IPS DF 19.7 (cell line): ENCODE measurements at regions not wholly inside any gene's neighbourhood (a gene's known extent, or its start where the extent isn't known, plus 50 kb on each side); places are given as distances from the start of the nearest gene placed in this dataset.

ENCODE experiments used
- DNase-seq: peaks from one replicate; pipeline ENCODE4 v3.0.0-alpha.2; 2013; ENCODE audit warnings: low read depth, low spot score

DNA sequence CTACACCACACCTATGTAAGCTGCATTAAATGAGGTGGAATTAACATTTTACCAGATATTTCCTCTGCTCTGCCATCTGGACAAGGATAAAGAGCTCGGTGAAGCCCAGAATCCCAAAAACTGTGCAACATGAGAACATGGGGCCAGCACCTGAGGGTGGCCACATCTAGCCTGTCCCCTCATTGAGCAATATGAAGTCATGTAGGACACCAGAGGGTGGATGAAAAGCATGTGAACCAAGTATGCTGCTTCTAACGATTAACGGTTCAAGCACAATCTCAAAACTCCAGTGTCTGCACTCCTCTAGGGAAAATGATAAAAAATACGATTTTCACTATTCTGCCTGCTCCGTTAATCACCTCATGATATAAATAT, 545.8 kb downstream of the EBF1 start:
- DNase-seq = no peak

DNA sequence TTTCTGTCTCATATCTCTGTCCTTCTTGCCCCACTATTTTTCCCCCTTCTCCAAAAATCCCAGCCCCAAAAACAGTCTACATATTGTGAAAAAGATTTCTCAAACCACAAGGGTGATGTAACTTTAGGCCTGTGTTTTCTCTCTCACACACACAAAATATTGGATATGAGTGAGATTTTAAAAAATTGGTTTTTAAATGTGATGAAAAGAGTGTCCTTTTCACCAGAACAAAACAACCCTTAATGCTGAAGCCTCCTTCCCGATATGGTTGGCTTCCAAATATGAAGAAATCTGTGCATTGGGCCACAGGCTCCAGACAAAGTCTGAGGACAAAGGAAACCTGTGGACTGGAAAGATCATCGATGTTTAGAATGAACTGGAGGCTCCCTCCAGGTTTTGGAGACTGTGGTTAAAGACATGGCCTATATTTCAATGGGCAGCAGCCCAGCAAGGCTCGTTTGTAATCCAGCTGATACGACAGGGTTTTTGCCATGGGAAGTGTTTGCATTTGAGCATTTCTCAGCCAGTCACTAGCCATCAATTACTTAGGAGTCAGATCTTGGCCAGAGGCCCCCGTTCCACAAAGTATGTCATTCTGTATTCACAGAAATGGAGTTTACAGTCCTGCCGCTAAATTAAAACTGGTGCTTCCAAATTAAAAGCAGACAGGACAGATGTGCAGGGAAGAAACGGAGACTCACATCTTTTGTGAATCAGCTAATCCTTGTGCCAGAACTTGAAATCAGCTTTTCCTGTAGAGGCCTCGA, 546.3 kb downstream of the EBF1 start:
- DNase-seq = no peak

GRCh38 chr5:158552241-158552640, 547.5 kb downstream of the EBF1 start:
- no peak for DNase-seq

- DNase-seq = no peak
Observed at GRCh38 chr5:158549311-158549710, 550.4 kb downstream of the EBF1 start.

DNA sequence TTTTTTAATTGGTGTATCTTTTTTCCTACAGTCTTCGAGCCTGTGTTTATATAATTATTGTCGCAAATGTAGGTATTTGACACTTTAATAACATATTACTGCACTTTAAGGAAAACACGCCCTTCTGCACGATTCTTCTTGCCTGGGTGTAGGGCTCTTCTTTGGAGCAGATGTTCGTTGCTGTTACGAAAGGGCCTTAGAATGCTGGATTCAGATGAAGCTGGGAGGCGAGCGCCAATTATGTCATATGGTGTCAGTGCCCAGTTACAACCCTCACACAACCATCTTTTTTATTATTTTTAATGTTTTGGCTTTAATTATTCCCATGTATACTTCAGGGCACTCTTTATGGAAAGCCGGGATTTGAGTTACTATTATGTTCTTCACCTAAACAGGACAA, 553.0 kb downstream of the EBF1 start:
- DNase-seq = no peak

GRCh38 chr5:158545949-158546530, 553.7 kb downstream of the EBF1 start:
- no peak for DNase-seq

DNA sequence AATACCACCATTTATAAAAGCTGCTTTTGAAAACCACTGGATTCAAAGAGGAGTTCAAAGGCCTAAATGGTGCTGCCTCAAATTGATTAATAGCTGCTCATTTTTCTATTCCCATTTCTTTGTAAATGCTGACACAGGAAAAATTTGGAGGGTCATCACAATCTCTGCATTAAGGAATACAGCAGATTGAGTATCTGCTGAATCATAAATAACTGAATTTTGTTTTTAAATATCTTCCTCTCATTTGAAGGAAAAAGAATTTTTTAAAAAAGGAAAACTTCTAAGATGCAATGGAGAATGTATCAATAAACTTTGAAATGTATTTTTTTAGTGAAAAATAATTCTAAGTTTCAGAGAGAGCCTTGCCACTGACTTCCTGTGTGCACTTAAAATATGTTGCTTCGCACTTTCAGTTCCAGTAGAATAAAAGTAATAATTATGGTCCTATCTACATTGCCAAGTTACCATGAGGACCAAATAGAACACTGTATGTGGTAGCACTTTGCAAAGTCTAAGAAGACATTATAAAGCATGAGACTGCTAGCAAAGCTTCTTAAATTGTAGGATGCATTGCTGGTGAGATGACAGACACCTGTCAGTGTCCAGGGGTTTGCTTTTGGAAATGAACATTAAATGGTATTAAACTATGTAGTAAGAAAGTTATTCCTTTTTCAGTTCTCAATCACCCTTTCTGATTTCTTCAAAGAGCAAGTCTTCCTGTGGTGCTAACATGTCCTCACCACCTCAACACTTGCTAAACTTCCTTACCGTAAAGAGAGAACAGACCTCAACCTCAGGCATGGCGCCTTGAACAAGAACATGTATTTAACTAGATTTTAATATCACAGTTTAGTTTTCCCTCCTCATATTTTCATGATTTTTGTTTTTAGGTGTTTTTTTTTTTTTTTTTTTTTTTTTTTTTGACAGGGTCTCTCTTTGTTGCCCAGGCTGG, 555.1 kb downstream of the EBF1 start:
- no peak for DNase-seq

GRCh38 chr5:158543539-158544387, 556.0 kb downstream of the EBF1 start:
- no peak for DNase-seq

DNA sequence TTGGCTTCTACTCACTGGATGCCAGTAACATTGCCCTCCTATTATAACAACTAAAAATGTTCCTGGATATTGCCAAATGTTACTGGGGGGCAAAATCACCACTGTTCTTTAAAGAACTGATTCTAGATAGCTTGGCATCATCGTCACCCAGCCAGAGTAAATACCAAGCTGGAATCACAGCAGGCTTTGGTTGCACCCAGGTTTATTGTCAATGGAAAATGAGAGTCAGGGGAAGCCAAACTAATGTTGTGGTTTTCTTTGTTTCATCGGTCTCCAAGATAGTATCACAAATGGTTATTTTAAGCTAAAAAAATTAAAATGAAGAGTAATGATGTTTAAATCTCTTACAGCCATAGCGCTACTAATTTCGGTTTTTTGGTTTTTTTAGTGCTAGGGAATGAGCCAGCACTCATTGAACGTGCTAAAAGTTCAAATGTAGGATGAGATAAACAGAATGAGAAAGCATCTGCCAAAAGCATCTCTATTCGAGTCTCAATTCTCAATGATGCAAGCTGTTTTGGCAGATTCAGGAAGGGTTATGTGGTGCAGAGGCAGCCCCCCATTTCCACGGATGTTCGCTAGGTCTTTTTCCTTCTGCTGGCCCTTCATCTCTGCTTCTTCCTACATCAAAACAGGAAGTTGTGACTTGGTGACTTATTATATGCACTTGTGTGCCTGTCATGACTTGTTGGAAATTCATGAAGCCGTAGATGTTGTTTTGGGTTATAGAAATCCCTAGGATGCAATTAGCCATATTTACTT, 558.0 kb downstream of the EBF1 start:
- DNase-seq = no peak

DNA sequence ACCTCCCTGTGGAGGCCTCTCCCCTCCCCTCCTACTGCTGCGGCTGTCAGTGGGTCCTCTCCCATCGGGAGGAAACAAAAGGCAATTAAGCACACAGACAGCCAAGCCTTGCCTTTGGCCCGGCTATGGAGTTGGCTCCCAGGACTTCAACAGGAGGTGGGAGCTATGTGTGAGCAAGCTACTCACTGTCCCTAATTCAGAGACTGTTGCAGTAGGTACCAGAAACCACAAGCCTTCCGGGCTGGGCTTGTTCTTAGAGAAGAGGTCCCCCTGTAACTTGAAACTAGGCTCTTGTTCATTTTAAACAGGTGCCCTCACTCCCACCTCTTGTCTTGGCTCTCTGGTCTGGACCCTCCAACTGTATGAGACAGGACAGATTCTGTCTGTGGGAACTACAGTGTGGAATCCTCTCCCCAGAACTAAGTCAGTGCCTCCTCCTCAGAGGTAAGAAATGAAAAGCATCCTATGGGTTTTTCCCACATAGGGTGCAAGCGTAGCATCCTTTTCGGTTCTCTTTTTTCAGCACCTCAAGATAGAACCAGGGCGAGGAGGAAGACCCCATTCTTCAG, 561.1 kb downstream of the EBF1 start:
- peak; percentile 5 for DNase-seq

DNA sequence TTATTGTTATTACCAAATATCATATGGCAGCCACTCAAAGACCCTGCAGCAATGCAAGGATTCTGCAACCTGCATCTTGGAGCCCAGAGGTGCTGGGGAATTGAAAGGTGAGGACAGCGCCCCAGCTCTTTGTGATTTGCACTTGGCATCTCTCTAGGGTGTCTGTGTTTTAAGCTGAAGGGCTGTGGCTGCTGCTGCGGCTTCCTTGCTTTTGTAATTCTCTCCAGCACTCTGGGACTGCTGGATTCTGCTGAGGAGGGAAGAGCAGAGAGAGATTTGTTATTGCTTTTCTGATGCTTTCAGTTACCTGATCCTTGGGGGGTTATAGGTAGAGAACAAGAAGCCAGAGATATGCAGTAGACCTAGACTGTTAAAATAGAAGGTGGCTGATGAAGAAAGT, 562.4 kb downstream of the EBF1 start:
- no peak for DNase-seq

DNA sequence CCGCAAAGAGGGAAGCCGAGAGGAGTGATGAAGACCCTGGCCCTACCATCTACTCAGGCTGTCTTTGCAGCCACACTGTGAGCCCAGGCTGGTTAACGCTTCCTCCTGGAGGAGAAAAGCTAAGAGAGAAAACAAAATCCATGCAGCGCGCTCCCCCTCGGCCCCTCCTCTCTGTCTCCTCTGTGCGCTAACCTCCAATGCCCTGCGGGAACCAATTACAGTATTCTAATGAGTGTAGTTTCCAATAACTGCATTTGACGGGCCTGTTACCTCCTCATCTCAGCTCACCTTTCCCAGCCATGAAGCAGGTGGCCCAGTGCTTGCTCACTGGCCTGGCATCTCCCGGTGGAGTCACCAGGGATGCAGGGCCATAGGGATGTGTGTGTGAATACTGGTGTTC, 565.5 kb downstream of the EBF1 start:
- no peak for DNase-seq

- DNase-seq = no peak
Observed at GRCh38 chr5:158532739-158533138, 567.0 kb downstream of the EBF1 start.

GRCh38 chr5:158531860-158532259, 567.9 kb downstream of the EBF1 start:
- no peak for DNase-seq

- no peak for DNase-seq
Observed at GRCh38 chr5:158530115-158530514, 569.6 kb downstream of the EBF1 start.

GRCh38 chr5:158529454-158529853, 570.3 kb downstream of the EBF1 start:
- no peak for DNase-seq

DNA sequence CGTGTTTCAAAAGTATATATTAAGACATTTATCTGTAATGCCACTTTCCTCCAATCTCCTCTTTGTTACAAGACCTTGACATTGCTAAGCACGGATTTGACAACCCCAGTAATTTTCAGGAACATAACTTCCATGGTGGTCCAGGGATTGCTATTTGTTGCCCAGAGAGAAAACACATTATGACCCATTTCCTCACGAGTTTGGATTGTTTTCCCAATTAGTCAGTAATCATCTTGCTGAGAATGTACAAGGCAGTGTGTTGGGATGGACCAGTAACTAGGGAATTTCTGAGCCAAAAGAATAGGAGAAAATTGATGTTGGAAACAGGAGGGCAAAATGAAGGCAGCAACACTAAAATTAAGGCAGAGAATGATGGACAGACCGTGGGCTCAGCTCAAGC, 574.1 kb downstream of the EBF1 start:
- DNase-seq = no peak

DNA sequence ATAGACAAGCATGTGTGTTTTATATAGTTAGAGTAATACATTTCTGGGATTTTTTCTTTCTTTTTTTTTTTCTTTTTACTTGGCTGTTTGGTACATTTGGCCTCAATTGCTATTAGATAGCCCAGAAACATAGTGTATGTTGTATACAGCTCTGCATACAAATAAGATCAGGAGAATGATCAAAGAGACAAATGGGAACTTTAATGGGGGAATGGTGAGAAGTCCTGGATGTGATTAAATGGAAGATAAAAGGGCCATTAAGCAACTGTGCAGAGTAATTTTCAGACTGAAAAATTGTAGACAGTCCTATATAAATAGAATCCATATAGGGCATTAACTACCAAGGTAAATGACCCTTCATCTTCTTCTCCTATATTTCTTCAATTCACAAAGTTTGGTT, 575.6 kb downstream of the EBF1 start:
- DNase-seq = no peak

DNA sequence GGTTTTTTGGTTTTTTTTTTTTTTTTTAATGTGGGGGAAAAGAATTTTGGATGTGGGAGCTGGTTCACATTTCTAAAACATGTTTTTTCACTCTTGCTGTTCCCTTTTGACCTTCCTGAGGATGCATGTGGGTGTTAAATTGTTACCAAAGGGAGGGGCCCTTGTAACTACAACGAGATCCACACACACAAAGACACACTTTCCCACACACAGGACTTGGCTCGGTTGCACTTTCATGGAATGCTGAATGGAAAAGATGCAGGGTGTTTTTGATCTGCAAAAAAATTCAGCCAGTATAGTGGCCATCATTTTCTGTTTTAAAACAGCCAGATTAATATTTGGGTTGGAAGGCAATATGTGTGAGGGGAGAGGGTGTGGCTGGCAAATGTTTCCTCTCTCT, 576.9 kb downstream of the EBF1 start:
- DNase-seq = no peak

DNA sequence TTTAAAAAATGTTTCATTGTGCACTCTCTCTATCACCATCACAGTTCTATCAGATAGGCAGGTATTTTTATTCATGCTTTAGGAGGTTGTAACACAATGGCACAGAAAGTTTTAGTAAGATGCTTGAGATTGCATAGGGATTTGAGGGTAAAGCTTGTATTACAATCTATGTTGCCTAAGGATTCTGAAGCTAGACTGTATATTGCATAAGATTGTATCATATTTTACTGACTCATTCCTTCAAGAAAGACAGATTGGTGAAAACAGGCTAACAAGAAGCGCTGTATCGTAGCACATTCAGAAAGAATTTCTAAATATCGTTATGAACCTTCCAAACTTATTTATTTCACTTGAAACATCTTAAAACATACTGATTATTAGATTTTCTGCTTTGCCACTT, 577.7 kb downstream of the EBF1 start:
- no peak for DNase-seq
